ENCODE measurements at regions not wholly inside any gene's neighbourhood (a gene's known extent, or its start where the extent isn't known, plus 50 kb on each side); places are given as distances from the start of the nearest gene placed in this dataset.

DNA sequence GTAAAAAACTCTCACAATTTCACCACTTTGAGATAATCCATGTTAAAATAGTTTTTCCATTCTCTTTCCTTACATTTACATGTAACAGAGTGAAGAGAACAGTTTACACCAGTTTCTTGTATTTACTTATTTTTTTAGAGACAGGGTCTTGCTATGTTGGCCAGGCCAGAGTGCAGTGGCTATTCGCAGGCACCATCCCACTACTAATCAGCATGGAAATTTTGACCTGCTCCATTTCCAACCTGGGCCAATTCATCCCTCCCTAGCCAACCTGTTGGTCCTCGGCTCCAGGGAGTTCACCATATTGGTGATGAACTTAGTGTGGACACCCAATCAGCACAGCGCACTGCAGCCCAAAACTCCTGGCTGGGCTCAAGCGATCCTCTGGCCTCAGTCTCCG, 74.1 kb downstream of the LYZL2 start:
- H3K27me3 ChIP-seq (ENCODE audit: insufficient read depth), result no peaks in the 10 kb centered on the region
- H3K36me3 ChIP-seq (ENCODE audit: insufficient read depth), result no peaks in the 10 kb centered on the region
- DNase-seq (ENCODE audit: low spot score), result no peak
- no peak for TF ChIP-seq EZH2 (IDR thresholded peaks at IDR 0.05; ENCODE audit: low read depth, unreplicated experiment)
- TF ChIP-seq EZH2phosphoT487 (IDR thresholded peaks at IDR 0.05; ENCODE audit: unreplicated experiment), result no peak
- no peak for TF ChIP-seq CREB1 (CRISPR knock-in tag; IDR thresholded peaks at IDR 0.05; ENCODE audit: low read depth)
- TF ChIP-seq, protein P1, sequence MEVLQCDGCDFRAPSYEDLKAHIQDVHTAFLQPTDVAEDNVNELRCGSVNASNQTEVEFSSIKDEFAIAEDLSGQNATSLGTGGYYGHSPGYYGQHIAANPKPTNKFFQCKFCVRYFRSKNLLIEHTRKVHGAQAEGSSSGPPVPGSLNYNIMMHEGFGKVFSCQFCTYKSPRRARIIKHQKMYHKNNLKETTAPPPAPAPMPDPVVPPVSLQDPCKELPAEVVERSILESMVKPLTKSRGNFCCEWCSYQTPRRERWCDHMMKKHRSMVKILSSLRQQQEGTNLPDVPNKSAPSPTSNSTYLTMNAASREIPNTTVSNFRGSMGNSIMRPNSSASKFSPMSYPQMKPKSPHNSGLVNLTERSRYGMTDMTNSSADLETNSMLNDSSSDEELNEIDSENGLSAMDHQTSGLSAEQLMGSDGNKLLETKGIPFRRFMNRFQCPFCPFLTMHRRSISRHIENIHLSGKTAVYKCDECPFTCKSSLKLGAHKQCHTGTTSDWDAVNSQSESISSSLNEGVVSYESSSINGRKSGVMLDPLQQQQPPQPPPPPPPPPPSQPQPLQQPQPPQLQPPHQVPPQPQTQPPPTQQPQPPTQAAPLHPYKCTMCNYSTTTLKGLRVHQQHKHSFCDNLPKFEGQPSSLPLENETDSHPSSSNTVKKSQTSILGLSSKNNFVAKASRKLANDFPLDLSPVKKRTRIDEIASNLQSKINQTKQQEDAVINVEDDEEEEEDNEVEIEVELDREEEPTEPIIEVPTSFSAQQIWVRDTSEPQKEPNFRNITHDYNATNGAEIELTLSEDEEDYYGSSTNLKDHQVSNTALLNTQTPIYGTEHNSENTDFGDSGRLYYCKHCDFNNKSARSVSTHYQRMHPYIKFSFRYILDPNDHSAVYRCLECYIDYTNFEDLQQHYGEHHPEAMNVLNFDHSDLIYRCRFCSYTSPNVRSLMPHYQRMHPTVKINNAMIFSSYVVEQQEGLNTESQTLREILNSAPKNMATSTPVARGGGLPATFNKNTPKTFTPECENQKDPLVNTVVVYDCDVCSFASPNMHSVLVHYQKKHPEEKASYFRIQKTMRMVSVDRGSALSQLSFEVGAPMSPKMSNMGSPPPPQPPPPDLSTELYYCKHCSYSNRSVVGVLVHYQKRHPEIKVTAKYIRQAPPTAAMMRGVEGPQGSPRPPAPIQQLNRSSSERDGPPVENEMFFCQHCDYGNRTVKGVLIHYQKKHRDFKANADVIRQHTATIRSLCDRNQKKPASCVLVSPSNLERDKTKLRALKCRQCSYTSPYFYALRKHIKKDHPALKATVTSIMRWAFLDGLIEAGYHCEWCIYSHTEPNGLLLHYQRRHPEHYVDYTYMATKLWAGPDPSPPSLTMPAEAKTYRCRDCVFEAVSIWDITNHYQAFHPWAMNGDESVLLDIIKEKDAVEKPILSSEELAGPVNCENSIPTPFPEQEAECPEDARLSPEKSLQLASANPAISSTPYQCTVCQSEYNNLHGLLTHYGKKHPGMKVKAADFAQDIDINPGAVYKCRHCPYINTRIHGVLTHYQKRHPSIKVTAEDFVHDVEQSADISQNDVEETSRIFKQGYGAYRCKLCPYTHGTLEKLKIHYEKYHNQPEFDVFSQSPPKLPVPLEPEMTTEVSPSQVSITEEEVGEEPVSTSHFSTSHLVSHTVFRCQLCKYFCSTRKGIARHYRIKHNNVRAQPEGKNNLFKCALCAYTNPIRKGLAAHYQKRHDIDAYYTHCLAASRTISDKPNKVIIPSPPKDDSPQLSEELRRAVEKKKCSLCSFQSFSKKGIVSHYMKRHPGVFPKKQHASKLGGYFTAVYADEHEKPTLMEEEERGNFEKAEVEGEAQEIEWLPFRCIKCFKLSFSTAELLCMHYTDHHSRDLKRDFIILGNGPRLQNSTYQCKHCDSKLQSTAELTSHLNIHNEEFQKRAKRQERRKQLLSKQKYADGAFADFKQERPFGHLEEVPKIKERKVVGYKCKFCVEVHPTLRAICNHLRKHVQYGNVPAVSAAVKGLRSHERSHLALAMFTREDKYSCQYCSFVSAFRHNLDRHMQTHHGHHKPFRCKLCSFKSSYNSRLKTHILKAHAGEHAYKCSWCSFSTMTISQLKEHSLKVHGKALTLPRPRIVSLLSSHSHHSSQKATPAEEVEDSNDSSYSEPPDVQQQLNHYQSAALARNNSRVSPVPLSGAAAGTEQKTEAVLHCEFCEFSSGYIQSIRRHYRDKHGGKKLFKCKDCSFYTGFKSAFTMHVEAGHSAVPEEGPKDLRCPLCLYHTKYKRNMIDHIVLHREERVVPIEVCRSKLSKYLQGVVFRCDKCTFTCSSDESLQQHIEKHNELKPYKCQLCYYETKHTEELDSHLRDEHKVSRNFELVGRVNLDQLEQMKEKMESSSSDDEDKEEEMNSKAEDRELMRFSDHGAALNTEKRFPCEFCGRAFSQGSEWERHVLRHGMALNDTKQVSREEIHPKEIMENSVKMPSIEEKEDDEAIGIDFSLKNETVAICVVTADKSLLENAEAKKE (CRISPR knock-in tag; IDR thresholded peaks at IDR 0.05), result no peak
- no peak for TF ChIP-seq NANOG (IDR thresholded peaks at IDR 0.05; ENCODE audit: borderline replicate concordance)
- TF ChIP-seq ZNF114 (CRISPR knock-in tag; IDR thresholded peaks at IDR 0.05), result no peak
- peaks cover 32% of the 10 kb centered on the region for H3K4me1 Mint-ChIP-seq
- ATAC-seq, result no peak
- H2AFZ ChIP-seq, result no peak overlapping the region
- no peak overlapping the region for H3K27ac Mint-ChIP-seq
- H3K4me3 Mint-ChIP-seq, result no peak overlapping the region
- no peaks in the 10 kb centered on the region for H3K79me2 ChIP-seq (replicated peaks; ENCODE audit: insufficient read depth)
- no peaks in the 10 kb centered on the region for H4K20me1 ChIP-seq (replicated peaks; ENCODE audit: insufficient read depth)
- peaks cover 10% of the 10 kb centered on the region for H3K27me3 Mint-ChIP-seq (ENCODE audit: insufficient read depth, low read depth, poor library complexity)
- no peaks in the 10 kb centered on the region; the same call in 2 of the 3 replicates for H3K36me3 Mint-ChIP-seq (ENCODE audit: low read depth)
- no peak overlapping the region for H3K27ac ChIP-seq (ENCODE audit: low read depth)
- peaks cover 6% of the 10 kb centered on the region; the same call in 1 of the 2 replicates for H3K9me2 ChIP-seq (ENCODE audit: insufficient read depth)
- no peak overlapping the region for H3K4me3 ChIP-seq
- peaks cover 8% of the 10 kb centered on the region; the same call in 1 of the 2 replicates for H3F3A ChIP-seq (replicated peaks; ENCODE audit: low read depth)
- H3K9me3 Mint-ChIP-seq, result no peaks in the 10 kb centered on the region; the same call in 2 of the 3 replicates
- H3K4me1 ChIP-seq (ENCODE audit: insufficient read depth), result peaks cover 11% of the 10 kb centered on the region
- no peak overlapping the region for H3K4me2 ChIP-seq

DNA sequence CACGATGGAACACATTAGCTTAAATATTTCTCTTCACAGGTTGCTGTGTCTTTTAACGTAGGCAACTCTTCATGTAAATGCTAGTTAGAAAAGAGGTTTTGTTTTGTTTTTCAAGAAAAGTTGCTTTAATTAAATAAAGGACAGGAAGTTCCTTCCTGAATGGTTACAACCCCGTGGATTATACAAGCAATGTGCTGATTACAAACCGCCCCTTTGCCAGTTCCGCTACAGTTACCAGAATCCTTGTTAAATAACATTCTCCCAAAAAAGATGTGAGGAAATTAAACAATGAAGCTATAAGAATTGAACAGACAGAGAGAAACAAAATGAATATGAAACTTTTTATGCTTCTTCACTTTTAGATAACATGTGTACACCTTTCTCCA, 75.1 kb downstream of the LYZL2 start:
- Histone ChIP-seq H3K79me2 (replicated peaks; ENCODE audit: insufficient read depth) (no peaks in the 10 kb centered on the region), H3K27me3 (ENCODE audit: insufficient read depth) (no peaks in the 10 kb centered on the region), H3K4me3 (peak overlapping the region; percentile 14), H3K36me3 (ENCODE audit: insufficient read depth) (no peaks in the 10 kb centered on the region), H4K20me1 (replicated peaks; ENCODE audit: insufficient read depth) (no peaks in the 10 kb centered on the region), H2AFZ (no peak overlapping the region; the same call in 1 of the 2 replicates), H3F3A (replicated peaks; ENCODE audit: low read depth) (peaks cover 8% of the 10 kb centered on the region; the same call in 1 of the 2 replicates), H3K4me1 (ENCODE audit: insufficient read depth) (peaks cover 11% of the 10 kb centered on the region), H3K27ac (ENCODE audit: low read depth) (peak overlapping the region; percentile 87), H3K9me2 (ENCODE audit: insufficient read depth) (peaks cover 6% of the 10 kb centered on the region; the same call in 1 of the 2 replicates), H3K4me2 (peak overlapping the region; percentile 48)
- Mint-ChIP-seq H3K36me3 (ENCODE audit: low read depth) (no peaks in the 10 kb centered on the region; the same call in 2 of the 3 replicates), H3K4me1 (peaks cover 32% of the 10 kb centered on the region), H3K4me3 (peak overlapping the region; percentile 49; the same call in 2 of the 3 replicates), H3K27me3 (ENCODE audit: insufficient read depth, low read depth, poor library complexity) (peaks cover 11% of the 10 kb centered on the region), H3K9me3 (no peaks in the 10 kb centered on the region; the same call in 2 of the 3 replicates), H3K27ac (peak overlapping the region; percentile 85)
- DNase-seq (ENCODE audit: low spot score) (no peak), ATAC-seq (no peak)
- TF ChIP-seq EZH2 (IDR thresholded peaks at IDR 0.05; ENCODE audit: low read depth, unreplicated experiment) (no peak), JUNB (IDR thresholded peaks at IDR 0.05; ENCODE audit: unreplicated experiment) (no peak)
- TF ChIP-seq, protein P2, sequence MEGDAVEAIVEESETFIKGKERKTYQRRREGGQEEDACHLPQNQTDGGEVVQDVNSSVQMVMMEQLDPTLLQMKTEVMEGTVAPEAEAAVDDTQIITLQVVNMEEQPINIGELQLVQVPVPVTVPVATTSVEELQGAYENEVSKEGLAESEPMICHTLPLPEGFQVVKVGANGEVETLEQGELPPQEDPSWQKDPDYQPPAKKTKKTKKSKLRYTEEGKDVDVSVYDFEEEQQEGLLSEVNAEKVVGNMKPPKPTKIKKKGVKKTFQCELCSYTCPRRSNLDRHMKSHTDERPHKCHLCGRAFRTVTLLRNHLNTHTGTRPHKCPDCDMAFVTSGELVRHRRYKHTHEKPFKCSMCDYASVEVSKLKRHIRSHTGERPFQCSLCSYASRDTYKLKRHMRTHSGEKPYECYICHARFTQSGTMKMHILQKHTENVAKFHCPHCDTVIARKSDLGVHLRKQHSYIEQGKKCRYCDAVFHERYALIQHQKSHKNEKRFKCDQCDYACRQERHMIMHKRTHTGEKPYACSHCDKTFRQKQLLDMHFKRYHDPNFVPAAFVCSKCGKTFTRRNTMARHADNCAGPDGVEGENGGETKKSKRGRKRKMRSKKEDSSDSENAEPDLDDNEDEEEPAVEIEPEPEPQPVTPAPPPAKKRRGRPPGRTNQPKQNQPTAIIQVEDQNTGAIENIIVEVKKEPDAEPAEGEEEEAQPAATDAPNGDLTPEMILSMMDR (conservative IDR thresholded peaks at IDR 0.05; ENCODE audit: low read depth in 2 of 2), result no peak
